K562 (cell line): ENCODE measurements at regions not wholly inside any gene's neighbourhood (a gene's known extent, or its start where the extent isn't known, plus 50 kb on each side); places are given as distances from the start of the nearest gene placed in this dataset.

Experiments used
- EP300 ChIP-seq: IDR thresholded peaks from 2 replicates; pipeline ENCODE4 v1.6.1; 2012; ENCODE audit warnings: low read length, improper control_type of control experiment
- ETV1 ChIP-seq: fragments of 450-650 bp; conservative IDR thresholded peaks from 2 replicates; pipeline ENCODE4 v1.6.1; 2016; ENCODE audit warnings: missing genetic modification characterization, control low read depth, low read depth, missing compliant biosample characterization
- FUS ChIP-seq: fragments of 200-400 bp; formaldehyde crosslinking; optimal IDR thresholded peaks from 2 replicates; pipeline ENCODE3; 2017; ENCODE audit warnings: low read depth, low read length
- GABPB2 ChIP-seq: fragments of 250-450 bp; sonication (Bioruptor Pico); conservative IDR thresholded peaks from 2 replicates; pipeline ENCODE4 v1.5.1; 2021; ENCODE audit warnings: mild to moderate bottlenecking
- KLF1 ChIP-seq: fragments of 450-650 bp; IDR thresholded peaks from 2 replicates; pipeline ENCODE4 v1.6.1; 2016; ENCODE audit warnings: missing genetic modification characterization, missing compliant biosample characterization
- MAZ ChIP-seq, 2 experiments: fragments of 450-650 bp in 1 of 2; sonication (generic) in 1 of 2; formaldehyde crosslinking; IDR thresholded peaks in 1 of 2; conservative IDR thresholded peaks in 1 of 2; 2 replicates each; pipeline versions ENCODE4 v1.4.0 to v1.5.0; 2020; ENCODE audit warnings: mild to moderate bottlenecking in 1 of 2, missing genetic modification reagents in 1 of 2
- MTA1 ChIP-seq: fragments of 450-650 bp; IDR thresholded peaks from 2 replicates; pipeline ENCODE4 v1.6.1; 2017; ENCODE audit warnings: borderline replicate concordance
- NFRKB ChIP-seq: fragments of 450-650 bp; IDR thresholded peaks from 2 replicates; pipeline ENCODE4 v1.6.1; 2016; ENCODE audit warnings: low read depth
- POLR2AphosphoS2 ChIP-seq: IDR thresholded peaks from 2 replicates; pipeline ENCODE4 v1.6.1; 2012; ENCODE audit warnings: low read length, improper control_type of control experiment
- RUNX1 ChIP-seq: sonication (generic); IDR thresholded peaks from 2 replicates; pipeline ENCODE4 v1.6.1; 2016; ENCODE audit warnings: antibody characterized with exemption, low read depth
- SMAD2 ChIP-seq: fragments of 150-350 bp; IDR thresholded peaks from 2 replicates; pipeline ENCODE4 v1.6.1; 2014; ENCODE audit warnings: low read depth, mild to moderate bottlenecking, low read length
- SMARCC2 ChIP-seq: fragments of 450-650 bp; IDR thresholded peaks from 2 replicates; pipeline ENCODE4 v1.6.1; 2017; ENCODE audit warnings: antibody characterized with exemption, moderate library complexity, mild to moderate bottlenecking, low read depth
- TRIM28 ChIP-seq: fragments of 450-650 bp; IDR thresholded peaks from 2 replicates; pipeline ENCODE4 v1.6.1; 2017
- ZNF695 ChIP-seq: fragments of 450-650 bp; formaldehyde crosslinking; IDR thresholded peaks from 2 replicates; pipeline ENCODE4 v1.4.0; 2020; ENCODE audit warnings: mild to moderate bottlenecking, moderate library complexity
- ZNF75A ChIP-seq: fragments of 450-650 bp; formaldehyde crosslinking; IDR thresholded peaks from 2 replicates; pipeline ENCODE4 v1.4.0; 2020; ENCODE audit warnings: mild to moderate bottlenecking
- TF ChIP-seq, protein P1 (sequence below): IDR thresholded peaks from 2 replicates; pipeline ENCODE4 v1.6.1; 2014; ENCODE audit warnings: antibody characterized with exemption
- TF ChIP-seq, protein P2 (sequence below): fragments of 250-450 bp; sonication (Bioruptor Pico); IDR thresholded peaks from 2 replicates; pipeline ENCODE4 v1.5.0; 2021
- TF ChIP-seq, protein P3 (sequence below): sonication (generic); formaldehyde crosslinking; IDR thresholded peaks from 2 replicates; pipeline ENCODE4 v1.8.0; 2022; ENCODE audit warnings: mild to moderate bottlenecking, missing genetic modification reagents
- TF ChIP-seq, protein P4 (sequence below): sonication (generic); formaldehyde crosslinking; IDR thresholded peaks from 2 replicates; pipeline ENCODE4 v1.8.0; 2022; ENCODE audit warnings: mild to moderate bottlenecking, missing genetic modification reagents
- TF ChIP-seq, protein P5 (sequence below): fragments of 450-650 bp; conservative IDR thresholded peaks from 2 replicates; pipeline ENCODE4 v1.6.1; 2016; ENCODE audit warnings: missing genetic modification characterization, low read depth, mild to moderate bottlenecking, control low read depth, missing compliant biosample characterization
- TF ChIP-seq, protein P6 (sequence below): sonication (generic); formaldehyde crosslinking; IDR thresholded peaks from 2 replicates; pipeline ENCODE4 v1.8.0; 2022; ENCODE audit warnings: mild to moderate bottlenecking, missing genetic modification reagents, borderline replicate concordance

DNA sequence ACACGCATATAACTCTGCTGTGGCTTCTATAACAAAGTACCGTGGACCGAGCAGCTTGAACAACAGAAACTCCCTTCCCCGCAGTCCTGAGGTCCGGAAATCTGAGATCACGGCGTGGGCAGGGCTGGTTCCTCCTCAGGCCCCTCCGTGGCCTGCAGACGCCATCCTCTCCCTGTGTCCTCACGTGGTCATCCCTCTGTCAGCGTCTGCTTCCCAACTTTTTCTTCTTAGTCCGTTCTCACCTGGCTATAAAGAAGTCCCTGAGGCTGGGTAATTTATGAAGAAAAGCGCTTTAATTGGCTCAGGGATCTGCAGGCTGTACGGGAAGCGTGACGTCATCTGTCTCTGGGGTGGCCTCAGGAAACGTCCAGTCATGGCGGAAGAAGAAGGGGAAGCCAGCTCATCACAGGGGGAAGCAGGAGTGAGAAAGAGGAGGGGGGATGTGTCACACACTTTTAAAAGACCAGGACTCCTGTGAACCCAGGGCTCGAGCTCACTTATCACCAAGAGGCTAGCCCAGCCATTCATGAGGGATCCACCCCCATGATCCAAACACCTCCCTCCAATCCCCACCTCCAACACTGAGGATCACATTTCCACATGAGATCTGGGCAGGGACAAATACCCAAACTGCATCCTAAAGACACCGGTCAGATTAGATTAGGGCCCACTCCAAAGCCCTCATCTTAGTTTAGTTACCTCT lies 91.2 kb upstream of the INSIG1 start (continued):
- TF ChIP-seq, protein P1, sequence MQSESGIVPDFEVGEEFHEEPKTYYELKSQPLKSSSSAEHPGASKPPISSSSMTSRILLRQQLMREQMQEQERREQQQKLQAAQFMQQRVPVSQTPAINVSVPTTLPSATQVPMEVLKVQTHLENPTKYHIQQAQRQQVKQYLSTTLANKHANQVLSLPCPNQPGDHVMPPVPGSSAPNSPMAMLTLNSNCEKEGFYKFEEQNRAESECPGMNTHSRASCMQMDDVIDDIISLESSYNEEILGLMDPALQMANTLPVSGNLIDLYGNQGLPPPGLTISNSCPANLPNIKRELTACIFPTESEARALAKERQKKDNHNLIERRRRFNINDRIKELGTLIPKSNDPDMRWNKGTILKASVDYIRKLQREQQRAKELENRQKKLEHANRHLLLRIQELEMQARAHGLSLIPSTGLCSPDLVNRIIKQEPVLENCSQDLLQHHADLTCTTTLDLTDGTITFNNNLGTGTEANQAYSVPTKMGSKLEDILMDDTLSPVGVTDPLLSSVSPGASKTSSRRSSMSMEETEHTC = no peak
- peak; percentile 66 for TF ChIP-seq ETV1 (tag)
- no peak for TF ChIP-seq GABPB2 (CRISPR knock-in tag)
- TF ChIP-seq, protein P2, sequence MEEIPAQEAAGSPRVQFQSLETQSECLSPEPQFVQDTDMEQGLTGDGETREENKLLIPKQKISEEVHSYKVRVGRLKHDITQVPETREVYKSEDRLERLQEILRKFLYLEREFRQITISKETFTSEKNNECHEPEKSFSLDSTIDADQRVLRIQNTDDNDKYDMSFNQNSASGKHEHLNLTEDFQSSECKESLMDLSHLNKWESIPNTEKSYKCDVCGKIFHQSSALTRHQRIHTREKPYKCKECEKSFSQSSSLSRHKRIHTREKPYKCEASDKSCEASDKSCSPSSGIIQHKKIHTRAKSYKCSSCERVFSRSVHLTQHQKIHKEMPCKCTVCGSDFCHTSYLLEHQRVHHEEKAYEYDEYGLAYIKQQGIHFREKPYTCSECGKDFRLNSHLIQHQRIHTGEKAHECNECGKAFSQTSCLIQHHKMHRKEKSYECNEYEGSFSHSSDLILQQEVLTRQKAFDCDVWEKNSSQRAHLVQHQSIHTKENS (CRISPR knock-in tag) = no peak
- 0 out of 2 replicates have a peak, but pooled peaks have one; percentile 21 for TF ChIP-seq TRIM28
- TF ChIP-seq SMARCC2 = no peak
- TF ChIP-seq EP300 = peak; percentile 10; the same call in 1 of the 2 replicates
- TF ChIP-seq POLR2AphosphoS2 = no peak
- TF ChIP-seq MTA1 = no peak
- TF ChIP-seq KLF1 (tag) = no peak
- 0 out of 2 replicates have a peak, but pooled peaks have one; percentile 4 for TF ChIP-seq ZNF695 (CRISPR knock-in tag)
- TF ChIP-seq, protein P3, sequence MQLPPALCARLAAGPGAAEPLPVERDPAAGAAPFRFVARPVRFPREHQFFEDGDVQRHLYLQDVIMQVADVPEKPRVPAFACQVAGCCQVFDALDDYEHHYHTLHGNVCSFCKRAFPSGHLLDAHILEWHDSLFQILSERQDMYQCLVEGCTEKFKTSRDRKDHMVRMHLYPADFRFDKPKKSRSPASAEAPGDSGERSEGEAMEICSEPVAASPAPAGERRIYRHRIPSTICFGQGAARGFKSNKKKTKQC (CRISPR knock-in tag) = no peak
- no peak for TF ChIP-seq FUS
- TF ChIP-seq, protein P4, sequence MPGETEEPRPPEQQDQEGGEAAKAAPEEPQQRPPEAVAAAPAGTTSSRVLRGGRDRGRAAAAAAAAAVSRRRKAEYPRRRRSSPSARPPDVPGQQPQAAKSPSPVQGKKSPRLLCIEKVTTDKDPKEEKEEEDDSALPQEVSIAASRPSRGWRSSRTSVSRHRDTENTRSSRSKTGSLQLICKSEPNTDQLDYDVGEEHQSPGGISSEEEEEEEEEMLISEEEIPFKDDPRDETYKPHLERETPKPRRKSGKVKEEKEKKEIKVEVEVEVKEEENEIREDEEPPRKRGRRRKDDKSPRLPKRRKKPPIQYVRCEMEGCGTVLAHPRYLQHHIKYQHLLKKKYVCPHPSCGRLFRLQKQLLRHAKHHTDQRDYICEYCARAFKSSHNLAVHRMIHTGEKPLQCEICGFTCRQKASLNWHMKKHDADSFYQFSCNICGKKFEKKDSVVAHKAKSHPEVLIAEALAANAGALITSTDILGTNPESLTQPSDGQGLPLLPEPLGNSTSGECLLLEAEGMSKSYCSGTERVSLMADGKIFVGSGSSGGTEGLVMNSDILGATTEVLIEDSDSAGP (CRISPR knock-in tag) = peak; percentile 73; the same call in 1 of the 2 replicates
- TF ChIP-seq, protein P5, sequence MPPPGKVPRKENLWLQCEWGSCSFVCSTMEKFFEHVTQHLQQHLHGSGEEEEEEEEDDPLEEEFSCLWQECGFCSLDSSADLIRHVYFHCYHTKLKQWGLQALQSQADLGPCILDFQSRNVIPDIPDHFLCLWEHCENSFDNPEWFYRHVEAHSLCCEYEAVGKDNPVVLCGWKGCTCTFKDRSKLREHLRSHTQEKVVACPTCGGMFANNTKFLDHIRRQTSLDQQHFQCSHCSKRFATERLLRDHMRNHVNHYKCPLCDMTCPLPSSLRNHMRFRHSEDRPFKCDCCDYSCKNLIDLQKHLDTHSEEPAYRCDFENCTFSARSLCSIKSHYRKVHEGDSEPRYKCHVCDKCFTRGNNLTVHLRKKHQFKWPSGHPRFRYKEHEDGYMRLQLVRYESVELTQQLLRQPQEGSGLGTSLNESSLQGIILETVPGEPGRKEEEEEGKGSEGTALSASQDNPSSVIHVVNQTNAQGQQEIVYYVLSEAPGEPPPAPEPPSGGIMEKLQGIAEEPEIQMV = no peak
- peak in 1 of 2 experiments; percentile 48; a peak in 1 of 4 replicates for TF ChIP-seq MAZ (CRISPR knock-in tag; conservative IDR thresholded peaks at IDR 0.05 in 1 of 2, IDR thresholded peaks at IDR 0.05 in 1 of 2)
- TF ChIP-seq, protein P6, sequence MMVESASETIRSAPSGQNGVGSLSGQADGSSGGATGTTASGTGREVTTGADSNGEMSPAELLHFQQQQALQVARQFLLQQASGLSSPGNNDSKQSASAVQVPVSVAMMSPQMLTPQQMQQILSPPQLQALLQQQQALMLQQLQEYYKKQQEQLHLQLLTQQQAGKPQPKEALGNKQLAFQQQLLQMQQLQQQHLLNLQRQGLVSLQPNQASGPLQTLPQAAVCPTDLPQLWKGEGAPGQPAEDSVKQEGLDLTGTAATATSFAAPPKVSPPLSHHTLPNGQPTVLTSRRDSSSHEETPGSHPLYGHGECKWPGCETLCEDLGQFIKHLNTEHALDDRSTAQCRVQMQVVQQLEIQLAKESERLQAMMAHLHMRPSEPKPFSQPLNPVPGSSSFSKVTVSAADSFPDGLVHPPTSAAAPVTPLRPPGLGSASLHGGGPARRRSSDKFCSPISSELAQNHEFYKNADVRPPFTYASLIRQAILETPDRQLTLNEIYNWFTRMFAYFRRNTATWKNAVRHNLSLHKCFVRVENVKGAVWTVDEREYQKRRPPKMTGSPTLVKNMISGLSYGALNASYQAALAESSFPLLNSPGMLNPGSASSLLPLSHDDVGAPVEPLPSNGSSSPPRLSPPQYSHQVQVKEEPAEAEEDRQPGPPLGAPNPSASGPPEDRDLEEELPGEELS (CRISPR knock-in tag) = no peak
- TF ChIP-seq ZNF75A (CRISPR knock-in tag) = no peak
- TF ChIP-seq RUNX1 = no peak
- no peak for TF ChIP-seq SMAD2
- TF ChIP-seq NFRKB = no peak; the same call in 1 of the 2 replicates
